OCI-M1 (cell line): ENCODE measurements at regions not wholly inside any gene's neighbourhood (a gene's known extent, or its start where the extent isn't known, plus 50 kb on each side); places are given as distances from the start of the nearest gene placed in this dataset.
A peak's percentile ranks its signal among the peaks of the same experiment; 100 is the strongest.
"Not testable (repeated sequence)": the region's sequence is repeated elsewhere in the genome, so short reads cannot be mapped to it uniquely, and the experiment has no call there.

Experiments used
- DNase-seq: peaks from one replicate; lab custom pipeline; 2025; lab: John Stamatoyannopoulos, UW

GRCh38 chr12:92431146-92431545 is 271.6 kb upstream of the PLEKHG7 start:
- peak; percentile 45 for DNase-seq

- no peak for DNase-seq
Observed at GRCh38 chr12:92426332-92426731, 276.5 kb upstream of the PLEKHG7 start.

- DNase-seq: no peak
Observed at GRCh38 chr12:92425165-92425564, 277.6 kb upstream of the PLEKHG7 start.

GRCh38 chr12:92424338-92424737 is 278.5 kb upstream of the PLEKHG7 start:
- DNase-seq: no peak

GRCh38 chr12:92421701-92422100 is 276.1 kb upstream of the BTG1 start:
- DNase-seq: no peak

GRCh38 chr12:92421042-92421441 is 275.4 kb upstream of the BTG1 start:
- DNase-seq: no peak

- DNase-seq: no peak
Observed at GRCh38 chr12:92419201-92419600, 273.6 kb upstream of the BTG1 start.

GRCh38 chr12:92418381-92418780 is 272.7 kb upstream of the BTG1 start:
- DNase-seq: no peak

GRCh38 chr12:92417373-92417772 is 271.7 kb upstream of the BTG1 start:
- no peak for DNase-seq

- no peak for DNase-seq
Observed at GRCh38 chr12:92416385-92416812, 270.8 kb upstream of the BTG1 start.

- no peak for DNase-seq
Observed at GRCh38 chr12:92414170-92415070, 268.8 kb upstream of the BTG1 start.

- no peak for DNase-seq
Observed at GRCh38 chr12:92413286-92413685, 267.6 kb upstream of the BTG1 start.

GRCh38 chr12:92412856-92413255 is 267.2 kb upstream of the BTG1 start:
- DNase-seq: no peak

- DNase-seq: no peak
Observed at GRCh38 chr12:92411687-92412086, 266.0 kb upstream of the BTG1 start.

- peak; percentile 83 for DNase-seq
Observed at GRCh38 chr12:92408072-92408900, 262.6 kb upstream of the BTG1 start.

GRCh38 chr12:92406404-92407070 is 260.9 kb upstream of the BTG1 start:
- not testable (repeated sequence) for DNase-seq

- DNase-seq: not testable (repeated sequence)
Observed at GRCh38 chr12:92405801-92406251, 260.2 kb upstream of the BTG1 start.

GRCh38 chr12:92404921-92405320 is 259.3 kb upstream of the BTG1 start:
- DNase-seq: peak; percentile 78

- no peak for DNase-seq
Observed at GRCh38 chr12:92404259-92404894, 258.7 kb upstream of the BTG1 start.

GRCh38 chr12:92403210-92404175 is 257.8 kb upstream of the BTG1 start:
- DNase-seq: peak; percentile 97

GRCh38 chr12:92402415-92402814 is 256.8 kb upstream of the BTG1 start:
- DNase-seq: peak; percentile 25
